ENCODE measurements at regions not wholly inside any gene's neighbourhood (a gene's known extent, or its start where the extent isn't known, plus 50 kb on each side); places are given as distances from the start of the nearest gene placed in this dataset.

GRCh38 chr2:129010262-129010661 lies 691.6 kb upstream of the HS6ST1 start:
- POLR2A ChIA-PET, result no interaction called here

More at GRCh38 chr2:129010262-129010661, 691.6 kb upstream of the HS6ST1 start:
- no peak overlapping the region for H3K27ac Mint-ChIP-seq
- no peaks in the 10 kb centered on the region for H3K4me1 Mint-ChIP-seq
- H3K27me3 Mint-ChIP-seq (ENCODE audit: low read depth), result peaks cover 3% of the 10 kb centered on the region
- CTCF ChIA-PET, result no interaction called here
- no peak for ATAC-seq
- TF ChIP-seq GABPB1 (CRISPR knock-in tag; IDR thresholded peaks at IDR 0.05) (no peak), ZNF317 (CRISPR knock-in tag; IDR thresholded peaks at IDR 0.05; ENCODE audit: borderline replicate concordance, low read depth) (no peak), OVOL2 (CRISPR knock-in tag; IDR thresholded peaks at IDR 0.05; ENCODE audit: borderline replicate concordance) (no peak), E2F1 (CRISPR knock-in tag; IDR thresholded peaks at IDR 0.05) (no peak), MYBL2 (CRISPR knock-in tag; IDR thresholded peaks at IDR 0.05) (no peak), ZNF532 (CRISPR knock-in tag; IDR thresholded peaks at IDR 0.05; ENCODE audit: borderline replicate concordance) (no peak), E2F4 (CRISPR knock-in tag; IDR thresholded peaks at IDR 0.05; ENCODE audit: borderline replicate concordance, low read depth) (no peak), FOXK1 (CRISPR knock-in tag; IDR thresholded peaks at IDR 0.05) (no peak), CTCF (IDR thresholded peaks at IDR 0.05) (no peak), ZNF396 (CRISPR knock-in tag; IDR thresholded peaks at IDR 0.05; ENCODE audit: borderline replicate concordance) (no peak), TP53 (CRISPR knock-in tag; IDR thresholded peaks at IDR 0.05) (no peak), ARID4B (CRISPR knock-in tag; IDR thresholded peaks at IDR 0.05; ENCODE audit: borderline replicate concordance) (no peak), E2F5 (CRISPR knock-in tag; IDR thresholded peaks at IDR 0.05) (no peak)
- no peak overlapping the region for H3K4me3 Mint-ChIP-seq
- peaks cover 3% of the 10 kb centered on the region for H3K9me3 Mint-ChIP-seq
- no peak for DNase-seq (ENCODE audit: low spot score)
- H3K36me3 Mint-ChIP-seq, result no peaks in the 10 kb centered on the region
